SJSA1 (cell line): ENCODE measurements at regions not wholly inside any gene's neighbourhood (a gene's known extent, or its start where the extent isn't known, plus 50 kb on each side); places are given as distances from the start of the nearest gene placed in this dataset.
"Not testable (repeated sequence)": the region's sequence is repeated elsewhere in the genome, so short reads cannot be mapped to it uniquely, and the experiment has no call there.

ENCODE experiments used
- DNase-seq, 2 experiments: peaks; one replicate each; pipeline ENCODE4 v3.0.0-alpha.2; 2015 to 2020; ENCODE audit warnings: low spot score in 2 of 2, low read depth in 1 of 2
- H3K27ac ChIP-seq: fragments of 250-450 bp; sonication (Bioruptor Pico); 2 replicates; pipeline ENCODE4 v1.5.1; 2020; ENCODE audit warnings: mild to moderate bottlenecking, moderate library complexity
- H3K27me3 ChIP-seq: fragments of 250-450 bp; sonication (Bioruptor Pico); replicated peaks from 2 replicates; pipeline ENCODE4 v1.5.1; 2020; ENCODE audit warnings: mild to moderate bottlenecking, moderate library complexity
- H3K36me3 ChIP-seq: fragments of 250-450 bp; sonication (Bioruptor Pico); 2 replicates; pipeline ENCODE4 v1.5.1; 2020; ENCODE audit warnings: mild to moderate bottlenecking
- H3K4me1 ChIP-seq: fragments of 250-450 bp; sonication (Bioruptor Pico); replicated peaks from 2 replicates; pipeline ENCODE4 v1.6.1; 2021; ENCODE audit warnings: mild to moderate bottlenecking
- H3K4me3 ChIP-seq: fragments of 250-450 bp; sonication (Bioruptor Pico); 2 replicates; pipeline ENCODE4 v1.5.1; 2020; ENCODE audit warnings: mild to moderate bottlenecking
- H3K9me3 ChIP-seq: fragments of 250-450 bp; sonication (Bioruptor Pico); replicated peaks from 2 replicates; pipeline ENCODE4 v1.5.1; 2020; ENCODE audit warnings: mild to moderate bottlenecking

GRCh38 chr5:112472614-112473013, 53.5 kb upstream of the EPB41L4A start:
- Histone ChIP-seq H3K9me3 (no peaks in the 10 kb centered on the region), H3K36me3 (no peaks in the 10 kb centered on the region), H3K4me3 (no peak overlapping the region), H3K4me1 (no peaks in the 10 kb centered on the region), H3K27ac (no peak overlapping the region), H3K27me3 (peaks cover 5% of the 10 kb centered on the region; the same call in 1 of the 2 replicates)
- no peak for DNase-seq

GRCh38 chr5:112473989-112474388, 54.9 kb upstream of the EPB41L4A start:
- Histone ChIP-seq H3K9me3 (no peaks in the 10 kb centered on the region), H3K4me3 (no peak overlapping the region), H3K4me1 (no peaks in the 10 kb centered on the region), H3K36me3 (no peaks in the 10 kb centered on the region), H3K27ac (no peak overlapping the region), H3K27me3 (peaks cover 5% of the 10 kb centered on the region; the same call in 1 of the 2 replicates)
- DNase-seq, result no peak

GRCh38 chr5:112475747-112476365, 56.8 kb upstream of the EPB41L4A start:
- Histone ChIP-seq H3K4me3 (no peak overlapping the region), H3K36me3 (no peaks in the 10 kb centered on the region), H3K4me1 (no peaks in the 10 kb centered on the region), H3K27ac (no peak overlapping the region), H3K9me3 (no peaks in the 10 kb centered on the region), H3K27me3 (peaks cover 5% of the 10 kb centered on the region; the same call in 1 of the 2 replicates)
- no peak for DNase-seq

- Histone ChIP-seq H3K27ac (no peak overlapping the region), H3K4me3 (no peak overlapping the region), H3K4me1 (no peaks in the 10 kb centered on the region), H3K36me3 (no peaks in the 10 kb centered on the region), H3K27me3 (no peaks in the 10 kb centered on the region), H3K9me3 (no peaks in the 10 kb centered on the region)
- DNase-seq, result no peak
Measured at GRCh38 chr5:112479418-112479817, 60.3 kb upstream of the EPB41L4A start.

GRCh38 chr5:112480501-112480900, 61.4 kb upstream of the EPB41L4A start:
- Histone ChIP-seq H3K27ac (no peak overlapping the region), H3K27me3 (no peaks in the 10 kb centered on the region), H3K36me3 (no peaks in the 10 kb centered on the region), H3K4me3 (no peak overlapping the region), H3K9me3 (no peaks in the 10 kb centered on the region), H3K4me1 (no peaks in the 10 kb centered on the region)
- DNase-seq, result no peak

GRCh38 chr5:112483704-112484103, 64.6 kb upstream of the EPB41L4A start:
- no peaks in the 10 kb centered on the region for H3K9me3 ChIP-seq

GRCh38 chr5:112485934-112486355, 66.9 kb upstream of the EPB41L4A start:
- H3K4me3 ChIP-seq, result no peak overlapping the region
- H3K36me3 ChIP-seq, result no peaks in the 10 kb centered on the region
- no peaks in the 10 kb centered on the region for H3K27me3 ChIP-seq
- DNase-seq, result no peak
- H3K27ac ChIP-seq, result no peak overlapping the region
- no peaks in the 10 kb centered on the region for H3K4me1 ChIP-seq
- no peaks in the 10 kb centered on the region for H3K9me3 ChIP-seq

More at GRCh38 chr5:112483704-112484103, 64.6 kb upstream of the EPB41L4A start:
- no peaks in the 10 kb centered on the region for H3K4me1 ChIP-seq
- H3K27me3 ChIP-seq, result no peaks in the 10 kb centered on the region
- H3K36me3 ChIP-seq, result no peaks in the 10 kb centered on the region
- no peak overlapping the region for H3K4me3 ChIP-seq
- H3K27ac ChIP-seq, result no peak overlapping the region
- DNase-seq, result no peak

- H3K27me3 ChIP-seq, result peaks cover 4% of the 10 kb centered on the region; the same call in 1 of the 2 replicates
- 0 out of 2 replicates have a peak, but pooled peaks cover 2% of the 10 kb centered on the region for H3K9me3 ChIP-seq
- no peak for DNase-seq
- no peak overlapping the region for H3K27ac ChIP-seq
- H3K4me1 ChIP-seq, result no peaks in the 10 kb centered on the region
- H3K4me3 ChIP-seq, result no peak overlapping the region
- H3K36me3 ChIP-seq, result no peaks in the 10 kb centered on the region
Measured at GRCh38 chr5:112491257-112491656, 72.2 kb upstream of the EPB41L4A start.

GRCh38 chr5:112492291-112492690, 73.2 kb upstream of the EPB41L4A start:
- Histone ChIP-seq H3K9me3 (0 out of 2 replicates have a peak, but pooled peaks cover 2% of the 10 kb centered on the region), H3K4me3 (no peak overlapping the region), H3K4me1 (no peaks in the 10 kb centered on the region), H3K27ac (no peak overlapping the region), H3K36me3 (no peaks in the 10 kb centered on the region), H3K27me3 (peaks cover 4% of the 10 kb centered on the region; the same call in 1 of the 2 replicates)
- DNase-seq, result peak; percentile 46 to 64

- not testable (repeated sequence) for H3K9me3 ChIP-seq, H3K4me3 ChIP-seq, H3K4me1 ChIP-seq, H3K27me3 ChIP-seq, H3K36me3 ChIP-seq, DNase-seq, H3K27ac ChIP-seq
Measured at GRCh38 chr5:112503749-112504501, 84.8 kb upstream of the EPB41L4A start.

- DNase-seq, H3K27me3 ChIP-seq, H3K36me3 ChIP-seq, H3K9me3 ChIP-seq, H3K27ac ChIP-seq, H3K4me3 ChIP-seq, H3K4me1 ChIP-seq: not testable (repeated sequence)
Measured at GRCh38 chr5:112509097-112509496, 90.0 kb upstream of the EPB41L4A start.

GRCh38 chr5:112511920-112512319, 92.8 kb upstream of the EPB41L4A start:
- no peak overlapping the region for H3K4me3 ChIP-seq
- no peaks in the 10 kb centered on the region for H3K36me3 ChIP-seq
- no peak for DNase-seq
- H3K9me3 ChIP-seq, result no peaks in the 10 kb centered on the region
- no peak overlapping the region for H3K27ac ChIP-seq
- H3K27me3 ChIP-seq, result no peaks in the 10 kb centered on the region
- H3K4me1 ChIP-seq, result no peaks in the 10 kb centered on the region

- Histone ChIP-seq H3K27ac (no peak overlapping the region), H3K4me3 (no peak overlapping the region), H3K36me3 (no peaks in the 10 kb centered on the region), H3K27me3 (no peaks in the 10 kb centered on the region), H3K4me1 (no peaks in the 10 kb centered on the region), H3K9me3 (no peaks in the 10 kb centered on the region)
- DNase-seq, result no peak
Measured at GRCh38 chr5:112512901-112513300, 93.8 kb upstream of the EPB41L4A start.

GRCh38 chr5:112514111-112514510, 95.0 kb upstream of the EPB41L4A start:
- Histone ChIP-seq H3K4me3 (no peak overlapping the region), H3K27me3 (no peaks in the 10 kb centered on the region), H3K4me1 (no peaks in the 10 kb centered on the region), H3K27ac (no peak overlapping the region), H3K9me3 (no peaks in the 10 kb centered on the region), H3K36me3 (no peaks in the 10 kb centered on the region)
- no peak for DNase-seq
